A673 (cell line): ENCODE measurements at regions not wholly inside any gene's neighbourhood (a gene's known extent, or its start where the extent isn't known, plus 50 kb on each side); places are given as distances from the start of the nearest gene placed in this dataset.

Experiments
- CTCF ChIP-seq: fragments of 300-800, 200-600 bp; sonication (generic); conservative IDR thresholded peaks from 2 replicates; pipeline ENCODE4 v1.5.1; 2017; ENCODE audit warnings: low read depth, mild to moderate bottlenecking, antibody characterized with exemption, low read length, moderate library complexity, mixed read lengths
- EZH2 ChIP-seq: fragments of 200-600 bp; sonication (generic); IDR thresholded peaks from 2 replicates; pipeline ENCODE4 v1.6.1; 2017; ENCODE audit warnings: borderline replicate concordance, low read depth, mild to moderate bottlenecking, mixed read lengths, antibody characterized with exemption, low read length; ENCODE audit not compliant: poor library complexity, severe bottlenecking

GRCh38 chr9:34773306-34773910 lies 63.5 kb upstream of the CCL21 start:
- TF ChIP-seq EZH2: no peak
- TF ChIP-seq CTCF: no peak
